GM18505 (cell line): ENCODE measurements at regions not wholly inside any gene's neighbourhood (a gene's known extent, or its start where the extent isn't known, plus 50 kb on each side); places are given as distances from the start of the nearest gene placed in this dataset.
"Not testable (repeated sequence)": the region's sequence is repeated elsewhere in the genome, so short reads cannot be mapped to it uniquely, and the experiment has no call there.

Source experiments
- ATAC-seq: cut with Tn5 transposase; IDR thresholded peaks from one replicate; pipeline ENCODE4 v1.9.1; 2021; ENCODE audit not compliant: unreplicated experiment
- POLR2A ChIP-seq: IDR thresholded peaks from 4 replicates; pipeline ENCODE4 v1.6.1; 2011; ENCODE audit warnings: borderline replicate concordance; ENCODE audit not compliant: insufficient read depth, insufficient read length; ENCODE audit errors: extremely low read depth

DNA sequence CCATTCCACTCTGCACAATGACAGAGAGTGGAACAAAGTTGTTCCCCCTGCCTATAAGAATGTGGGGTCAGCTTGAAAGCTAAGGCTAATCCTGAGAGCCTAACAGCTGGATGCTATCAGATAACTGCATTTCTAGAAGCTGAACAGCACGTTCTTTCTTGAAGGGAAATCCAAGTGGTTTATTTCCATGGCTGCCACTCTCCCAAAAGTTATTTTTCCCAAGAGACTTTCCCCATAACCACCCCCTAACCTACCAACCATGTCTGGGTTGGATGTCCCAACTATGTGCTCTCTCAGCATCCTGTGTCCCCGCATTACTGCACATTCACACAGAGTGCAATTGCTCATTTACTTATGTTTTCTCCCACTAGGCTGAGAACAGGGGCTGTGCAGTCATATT lies 140.7 kb upstream of the ANKRD1 start:
- no peak for ATAC-seq
- TF ChIP-seq POLR2A: no peak

- ATAC-seq: no peak
- TF ChIP-seq POLR2A: no peak
These were observed 141.2 kb upstream of the ANKRD1 start for GRCh38 chr10:91062091-91062490.

- no peak for ATAC-seq
These were observed 148.7 kb upstream of the PCGF5 start for GRCh38 chr10:91071786-91072185.

DNA sequence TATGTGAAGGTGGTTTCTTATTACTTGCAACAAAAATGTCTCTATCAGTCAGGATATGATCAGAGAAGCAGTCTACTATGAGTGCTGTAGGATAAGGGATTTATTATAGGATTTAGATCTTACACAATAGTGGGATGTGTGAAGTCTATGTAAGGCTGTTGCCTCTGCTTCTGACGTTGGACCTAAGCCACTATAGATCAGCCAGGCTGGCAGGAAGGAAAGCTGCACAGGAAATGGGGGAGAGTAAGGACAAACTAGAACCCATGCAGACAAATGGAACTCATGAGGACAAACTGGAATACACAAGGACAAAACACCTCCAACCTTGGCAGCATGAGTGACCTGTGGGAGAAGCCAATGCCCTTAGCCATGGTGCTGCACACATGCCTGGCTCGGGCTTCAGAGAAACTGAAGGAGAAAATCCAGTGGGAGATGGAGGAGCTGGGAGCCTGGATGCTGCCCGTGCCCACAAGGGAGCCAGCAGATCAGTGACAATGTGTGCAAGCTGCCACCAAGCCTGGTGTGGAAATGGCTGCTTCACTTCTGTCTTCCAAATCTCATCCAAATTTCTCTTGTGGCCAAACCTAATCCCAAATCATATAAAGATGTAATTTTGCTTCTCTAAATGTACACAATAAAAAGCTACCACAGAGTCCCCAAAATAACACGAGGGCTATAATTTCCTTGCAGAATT lies 147.0 kb upstream of the PCGF5 start:
- no peak for TF ChIP-seq POLR2A
- no peak for ATAC-seq

More at GRCh38 chr10:91071786-91072185, 148.7 kb upstream of the PCGF5 start:
- TF ChIP-seq POLR2A: no peak

DNA sequence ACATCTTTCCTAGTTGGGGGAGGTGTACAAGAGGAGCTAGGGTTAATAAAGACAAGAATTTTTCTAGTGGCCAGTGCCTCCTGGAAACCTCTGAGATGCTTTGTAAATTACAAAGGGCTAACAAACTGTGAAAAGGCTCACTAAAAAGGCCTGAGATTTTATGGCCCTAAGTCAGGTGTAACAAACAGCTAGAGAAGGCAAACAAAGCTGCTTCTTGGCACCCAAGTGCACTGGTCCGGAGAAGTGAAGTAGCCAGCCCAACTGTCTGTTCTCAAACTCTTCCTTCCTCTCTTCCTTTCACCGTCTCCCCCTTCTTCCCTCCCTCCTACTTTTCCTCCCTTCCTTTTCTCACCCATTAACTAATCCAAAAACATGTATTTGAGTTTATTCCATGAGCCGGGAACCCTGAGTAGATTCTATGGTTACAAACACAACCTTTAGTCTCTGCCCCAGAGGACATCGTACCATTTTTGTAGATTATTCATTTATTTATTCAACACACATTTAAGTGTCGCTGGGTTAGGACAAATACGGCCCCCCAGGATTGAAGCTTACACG lies 143.4 kb upstream of the PCGF5 start:
- ATAC-seq: no peak
- TF ChIP-seq POLR2A: no peak

GRCh38 chr10:91077549-91078071 lies 142.9 kb upstream of the PCGF5 start:
- no peak for ATAC-seq
- no peak for TF ChIP-seq POLR2A

- no peak for ATAC-seq
- TF ChIP-seq POLR2A: no peak
These were observed 139.7 kb upstream of the PCGF5 start for GRCh38 chr10:91080776-91081175.

DNA sequence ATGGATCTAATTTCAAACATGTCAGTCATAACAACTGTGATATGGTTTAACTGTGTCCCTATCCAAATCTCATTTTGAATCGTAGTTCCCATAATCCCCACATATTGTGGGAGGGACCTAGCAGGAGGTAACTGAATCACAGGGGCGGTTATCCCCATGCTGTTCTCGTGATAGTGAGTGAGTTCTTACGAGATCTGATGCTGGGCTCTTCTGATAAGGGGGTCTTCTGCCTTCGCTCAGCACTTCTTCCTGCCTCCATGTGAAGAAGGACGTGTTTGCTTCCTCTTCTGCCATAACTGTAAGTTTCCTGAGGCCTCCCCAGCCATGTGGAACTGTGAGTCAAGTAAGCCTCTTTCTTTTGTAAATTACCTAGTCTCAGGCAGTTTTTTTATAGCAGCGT lies 138.0 kb upstream of the PCGF5 start:
- ATAC-seq: no peak
- TF ChIP-seq POLR2A: no peak

- no peak for TF ChIP-seq POLR2A
These were observed 131.9 kb upstream of the PCGF5 start for GRCh38 chr10:91088300-91089140.

DNA sequence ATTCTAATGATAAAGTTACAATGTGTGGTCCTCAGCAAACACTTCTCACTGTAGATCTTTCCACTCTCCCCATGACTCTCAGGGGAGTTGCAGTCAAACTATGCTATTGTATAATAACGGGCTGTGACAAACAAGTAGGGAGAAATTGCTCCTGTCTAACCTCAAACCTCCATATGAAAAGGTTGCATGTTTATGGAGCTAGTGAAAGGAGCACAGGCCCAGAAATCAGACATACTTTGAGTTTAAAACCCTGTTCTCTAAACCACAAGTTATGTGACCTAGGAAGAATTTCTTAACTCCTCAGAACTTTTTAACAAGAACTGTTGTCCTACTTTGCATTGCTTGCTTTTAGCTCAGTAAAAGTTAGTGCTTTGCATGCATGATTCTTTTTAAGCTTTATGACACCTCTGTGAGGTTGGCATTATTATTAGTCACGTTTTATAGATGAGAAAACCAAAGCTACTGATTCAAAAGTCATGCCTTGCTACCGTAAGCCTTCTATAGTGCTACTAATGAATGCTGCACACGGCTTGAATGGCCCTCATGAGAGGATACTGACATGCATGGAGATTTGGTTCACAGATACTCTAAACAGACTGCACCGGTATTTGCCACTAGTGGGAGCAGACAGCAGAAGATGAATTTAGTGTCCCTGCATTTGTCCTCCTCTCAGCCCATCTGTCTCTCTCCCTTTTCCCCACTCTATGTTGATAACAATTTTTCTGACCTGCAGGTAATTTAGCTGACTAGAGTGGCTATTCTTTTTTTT lies 129.5 kb upstream of the PCGF5 start:
- no peak for TF ChIP-seq POLR2A
- no peak for ATAC-seq

More at GRCh38 chr10:91088300-91089140, 131.9 kb upstream of the PCGF5 start:
- ATAC-seq: no peak

- ATAC-seq: no peak
- no peak for TF ChIP-seq POLR2A
These were observed 128.7 kb upstream of the PCGF5 start for GRCh38 chr10:91091780-91092179.

GRCh38 chr10:91096274-91096673 lies 124.2 kb upstream of the PCGF5 start:
- no peak for TF ChIP-seq POLR2A
- ATAC-seq: no peak

DNA sequence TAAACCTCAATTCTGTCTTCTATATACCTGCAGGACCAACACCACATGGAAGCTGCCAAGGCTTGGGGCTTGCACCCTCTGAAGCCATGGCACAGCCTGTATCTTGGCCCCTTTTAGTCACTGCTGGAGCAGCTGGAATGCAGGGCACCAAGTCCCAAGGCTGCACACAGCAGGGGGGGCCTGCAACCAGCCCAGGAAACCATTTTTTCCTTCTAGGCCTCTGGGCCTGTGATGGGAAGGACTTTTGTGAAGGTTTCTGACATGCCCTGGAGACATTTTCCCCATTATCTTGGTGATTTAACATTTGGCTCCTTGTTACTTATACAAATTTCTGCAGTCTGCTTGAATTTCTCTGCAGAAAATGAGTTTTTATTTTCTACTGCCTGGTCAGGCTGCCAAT lies 123.2 kb upstream of the PCGF5 start:
- ATAC-seq: no peak
- TF ChIP-seq POLR2A: no peak

DNA sequence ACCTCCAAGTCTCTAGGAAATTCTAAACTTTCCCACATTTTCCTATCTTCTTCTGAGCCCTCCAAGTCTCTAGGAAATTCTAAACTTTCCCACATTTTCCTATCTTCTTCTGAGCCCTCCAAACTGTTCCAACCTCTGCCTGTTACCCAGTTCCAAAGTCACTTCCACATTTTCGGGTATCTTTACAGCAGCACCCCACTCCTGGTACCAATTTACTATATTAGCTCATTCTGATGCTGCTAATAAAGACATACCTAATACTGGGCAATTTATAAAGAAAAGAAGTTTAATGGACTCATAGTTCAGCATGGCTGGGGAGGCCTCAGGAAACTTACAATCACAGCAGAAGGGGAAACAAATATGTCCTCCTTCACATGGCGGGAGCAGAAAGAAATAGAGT lies 122.4 kb upstream of the PCGF5 start:
- ATAC-seq: not testable (repeated sequence)
